ENCODE measurements at regions not wholly inside any gene's neighbourhood (a gene's known extent, or its start where the extent isn't known, plus 50 kb on each side); places are given as distances from the start of the nearest gene placed in this dataset.

DNA sequence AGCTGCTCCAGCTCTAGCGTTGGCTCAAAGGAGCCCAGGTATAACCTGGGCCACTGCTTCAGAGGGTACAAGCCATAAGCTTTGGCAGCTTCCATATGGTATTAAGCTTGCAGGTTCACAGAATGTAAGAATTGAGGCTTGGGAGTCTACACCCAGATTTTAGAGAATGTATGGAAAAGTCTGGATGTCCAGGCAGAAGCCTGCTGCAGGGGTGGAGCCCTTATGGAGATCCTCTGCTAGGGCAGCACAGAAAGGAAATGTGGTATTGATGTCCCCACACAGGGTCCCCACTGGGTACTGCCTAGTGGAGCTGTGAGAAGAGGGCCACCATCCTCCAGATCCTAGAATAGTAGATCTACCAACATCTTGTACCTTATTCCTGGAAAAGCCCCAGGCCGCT, 626.9 kb downstream of the MAT2B start:
- Histone ChIP-seq H3K79me2 (ENCODE audit: insufficient read depth) (no peaks in the 10 kb centered on the region), H3K9me3 (ENCODE audit: low read depth) (no peaks in the 10 kb centered on the region), H3K4me1 (ENCODE audit: insufficient read depth) (no peaks in the 10 kb centered on the region), H2AFZ (no peak overlapping the region), H3K27ac (no peak overlapping the region), H3K4me3 (no peak overlapping the region), H3K9ac (no peak overlapping the region), H3K36me3 (ENCODE audit: low read depth) (no peaks in the 10 kb centered on the region), H3K9me2 (ENCODE audit: insufficient read depth) (no peaks in the 10 kb centered on the region), H3K4me2 (ENCODE audit: unreplicated experiment) (no peak overlapping the region), H4K20me1 (ENCODE audit: insufficient read depth) (no peaks in the 10 kb centered on the region), H3F3A (ENCODE audit: insufficient read depth) (no peaks in the 10 kb centered on the region), H3K27me3 (replicated peaks; ENCODE audit: insufficient read depth) (no peaks in the 10 kb centered on the region)
- in situ Hi-C loops (cut with MboI): no loop called here
- DNase-seq: no peak
- WGBS, 2 experiments (ENCODE audit: low coverage in 1 of 2, low lambda C conversion rate in 2 of 2, missing lambda C conversion rate in 2 of 2): 40 to 53% methylated on average over 2 of the region's 2 CpGs
- TF ChIP-seq EZH2 (IDR thresholded peaks at IDR 0.05; ENCODE audit: insufficient read depth, poor library complexity, severe bottlenecking) (no peak), EZH2phosphoT487 (IDR thresholded peaks at IDR 0.05; ENCODE audit: insufficient read depth, low read depth) (no peak)

DNA sequence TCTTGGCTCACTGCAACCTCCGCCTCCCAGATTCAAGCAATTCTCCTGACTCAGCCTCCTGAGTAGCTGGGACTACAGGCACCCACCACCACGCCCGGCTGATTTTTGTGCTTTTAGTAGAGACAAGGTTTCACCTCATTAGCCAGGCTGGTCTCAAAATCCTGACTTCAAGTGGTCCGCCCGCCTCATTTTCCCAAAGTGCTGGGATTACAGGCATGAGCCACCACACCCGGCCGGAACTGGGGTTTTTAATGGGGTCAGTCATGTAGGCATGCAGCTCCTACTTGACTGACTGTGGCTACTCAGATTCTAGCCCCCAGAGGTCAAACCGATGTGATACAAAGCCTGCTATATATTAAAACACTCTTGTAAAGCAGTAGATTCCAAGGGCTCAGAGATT, 631.7 kb downstream of the MAT2B start:
- H2AFZ ChIP-seq: no peak overlapping the region
- H3F3A ChIP-seq (ENCODE audit: insufficient read depth): no peaks in the 10 kb centered on the region
- 58 to 66% methylated on average over 8 of the region's 8 CpGs for WGBS, 2 experiments (ENCODE audit: low coverage in 1 of 2, low lambda C conversion rate in 2 of 2, missing lambda C conversion rate in 2 of 2)
- no peaks in the 10 kb centered on the region for H3K4me1 ChIP-seq (ENCODE audit: insufficient read depth)
- no peaks in the 10 kb centered on the region for H3K36me3 ChIP-seq (ENCODE audit: low read depth)
- H3K9me2 ChIP-seq (ENCODE audit: insufficient read depth): no peaks in the 10 kb centered on the region
- no peak overlapping the region for H3K9ac ChIP-seq
- no peak overlapping the region for H3K4me3 ChIP-seq
- H4K20me1 ChIP-seq (ENCODE audit: insufficient read depth): no peaks in the 10 kb centered on the region
- no peaks in the 10 kb centered on the region for H3K27me3 ChIP-seq (replicated peaks; ENCODE audit: insufficient read depth)
- H3K4me2 ChIP-seq (ENCODE audit: unreplicated experiment): no peak overlapping the region
- in situ Hi-C loops (cut with MboI): no loop called here
- no peaks in the 10 kb centered on the region for H3K79me2 ChIP-seq (ENCODE audit: insufficient read depth)
- no peaks in the 10 kb centered on the region for H3K9me3 ChIP-seq (ENCODE audit: low read depth)
- DNase-seq: no peak
- no peak for TF ChIP-seq EZH2phosphoT487 (IDR thresholded peaks at IDR 0.05; ENCODE audit: insufficient read depth, low read depth)
- no peak for TF ChIP-seq EZH2 (IDR thresholded peaks at IDR 0.05; ENCODE audit: insufficient read depth, poor library complexity, severe bottlenecking)
- H3K27ac ChIP-seq: no peak overlapping the region

DNA sequence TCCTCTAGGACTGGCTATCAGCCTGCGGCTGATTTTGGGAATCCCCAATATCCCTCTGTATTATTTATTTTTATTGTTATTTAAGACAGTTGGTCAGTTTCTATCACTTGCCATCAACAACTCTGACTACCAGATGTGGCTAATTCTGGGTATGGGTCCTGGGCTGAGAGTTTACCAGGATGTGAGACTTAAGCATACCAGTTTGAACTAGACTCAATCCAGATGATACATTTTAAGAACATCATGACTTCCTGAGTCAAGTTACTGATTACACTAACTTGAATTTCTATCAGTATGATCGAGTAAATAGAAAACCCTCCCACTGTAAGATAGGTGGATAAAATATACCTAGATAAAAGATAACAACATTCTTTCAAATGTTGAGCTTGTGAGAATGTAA, 634.0 kb downstream of the MAT2B start:
- Histone ChIP-seq H3K9ac (no peak overlapping the region), H2AFZ (no peak overlapping the region), H3K36me3 (ENCODE audit: low read depth) (no peaks in the 10 kb centered on the region), H3K4me2 (ENCODE audit: unreplicated experiment) (no peak overlapping the region), H4K20me1 (ENCODE audit: insufficient read depth) (no peaks in the 10 kb centered on the region), H3K27ac (no peak overlapping the region), H3F3A (ENCODE audit: insufficient read depth) (no peaks in the 10 kb centered on the region), H3K9me3 (ENCODE audit: low read depth) (no peaks in the 10 kb centered on the region), H3K79me2 (ENCODE audit: insufficient read depth) (no peaks in the 10 kb centered on the region), H3K27me3 (replicated peaks; ENCODE audit: insufficient read depth) (no peaks in the 10 kb centered on the region), H3K4me3 (no peak overlapping the region), H3K4me1 (ENCODE audit: insufficient read depth) (no peaks in the 10 kb centered on the region), H3K9me2 (ENCODE audit: insufficient read depth) (no peaks in the 10 kb centered on the region)
- in situ Hi-C loops (cut with MboI): no loop called here
- TF ChIP-seq EZH2 (IDR thresholded peaks at IDR 0.05; ENCODE audit: insufficient read depth, poor library complexity, severe bottlenecking) (no peak), EZH2phosphoT487 (IDR thresholded peaks at IDR 0.05; ENCODE audit: insufficient read depth, low read depth) (no peak)
- WGBS, 2 experiments (ENCODE audit: low coverage in 1 of 2, low lambda C conversion rate in 2 of 2, missing lambda C conversion rate in 2 of 2): 20 to 27% methylated on average over 2 of the region's 2 CpGs
- DNase-seq: no peak

DNA sequence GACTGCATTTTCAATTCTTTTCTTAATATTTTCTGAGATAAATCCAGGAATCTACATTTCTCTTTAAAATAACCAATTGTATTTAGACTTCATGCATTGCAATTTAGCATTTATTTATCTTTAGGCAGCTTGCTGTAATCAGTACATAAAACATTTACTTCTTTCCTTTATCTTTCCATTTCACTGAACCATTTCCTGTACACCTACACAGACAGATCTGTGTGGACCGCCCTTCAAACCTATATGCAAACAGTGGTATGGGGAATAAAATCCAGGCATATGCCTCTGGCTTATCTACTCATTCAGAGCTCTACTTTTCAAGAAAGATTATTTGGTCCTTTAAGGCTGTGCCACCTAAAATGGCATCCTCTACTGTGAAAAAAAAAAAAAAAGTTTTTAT, 640.0 kb downstream of the MAT2B start:
- TF ChIP-seq EZH2phosphoT487 (IDR thresholded peaks at IDR 0.05; ENCODE audit: insufficient read depth, low read depth) (no peak), EZH2 (IDR thresholded peaks at IDR 0.05; ENCODE audit: insufficient read depth, poor library complexity, severe bottlenecking) (no peak)

DNA sequence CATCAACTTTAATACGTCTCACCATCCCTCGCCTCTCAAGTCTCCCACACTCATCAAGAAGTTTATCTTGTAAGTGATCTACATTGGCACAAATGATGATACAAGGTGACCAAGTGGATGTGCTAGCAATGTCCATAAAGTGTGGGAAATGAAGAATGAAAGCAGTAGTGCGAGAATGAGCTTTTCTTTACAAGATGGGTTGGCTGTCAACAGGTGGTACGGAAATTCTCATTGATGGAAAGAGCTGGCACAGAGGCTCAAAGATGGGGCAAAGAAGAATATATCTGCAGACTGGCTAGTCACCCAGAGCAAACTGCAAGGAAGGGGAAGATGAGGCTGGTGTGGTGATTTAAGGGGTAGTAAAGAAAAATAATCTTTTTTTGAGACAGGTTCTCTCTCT, 640.8 kb downstream of the MAT2B start:
- WGBS, 2 experiments (ENCODE audit: low coverage in 1 of 2, low lambda C conversion rate in 2 of 2, missing lambda C conversion rate in 2 of 2): 15 to 16% methylated on average over 4 of the region's 4 CpGs
- Histone ChIP-seq H3K9me2 (ENCODE audit: insufficient read depth) (no peaks in the 10 kb centered on the region), H3K79me2 (ENCODE audit: insufficient read depth) (no peaks in the 10 kb centered on the region), H3K36me3 (ENCODE audit: low read depth) (no peaks in the 10 kb centered on the region), H4K20me1 (ENCODE audit: insufficient read depth) (no peaks in the 10 kb centered on the region), H3K27ac (no peak overlapping the region), H2AFZ (no peak overlapping the region), H3K9ac (no peak overlapping the region), H3K27me3 (replicated peaks; ENCODE audit: insufficient read depth) (no peaks in the 10 kb centered on the region), H3K9me3 (ENCODE audit: low read depth) (no peaks in the 10 kb centered on the region), H3K4me1 (ENCODE audit: insufficient read depth) (no peaks in the 10 kb centered on the region), H3F3A (ENCODE audit: insufficient read depth) (no peaks in the 10 kb centered on the region), H3K4me3 (no peak overlapping the region), H3K4me2 (ENCODE audit: unreplicated experiment) (no peak overlapping the region)
- no peak for TF ChIP-seq EZH2 (IDR thresholded peaks at IDR 0.05; ENCODE audit: insufficient read depth, poor library complexity, severe bottlenecking)
- no peak for TF ChIP-seq EZH2phosphoT487 (IDR thresholded peaks at IDR 0.05; ENCODE audit: insufficient read depth, low read depth)
- no peak for DNase-seq
- in situ Hi-C loops (cut with MboI): no loop called here

More for the DNA sequence above, 640.0 kb downstream of the MAT2B start:
- Histone ChIP-seq H3K9ac (no peak overlapping the region), H3K9me2 (ENCODE audit: insufficient read depth) (no peaks in the 10 kb centered on the region), H3K27me3 (replicated peaks; ENCODE audit: insufficient read depth) (no peaks in the 10 kb centered on the region), H2AFZ (no peak overlapping the region), H3K27ac (no peak overlapping the region), H3K4me2 (ENCODE audit: unreplicated experiment) (no peak overlapping the region), H3K36me3 (ENCODE audit: low read depth) (no peaks in the 10 kb centered on the region), H3F3A (ENCODE audit: insufficient read depth) (no peaks in the 10 kb centered on the region), H3K9me3 (ENCODE audit: low read depth) (no peaks in the 10 kb centered on the region), H3K4me3 (no peak overlapping the region), H3K79me2 (ENCODE audit: insufficient read depth) (no peaks in the 10 kb centered on the region), H3K4me1 (ENCODE audit: insufficient read depth) (no peaks in the 10 kb centered on the region), H4K20me1 (ENCODE audit: insufficient read depth) (no peaks in the 10 kb centered on the region)
- no peak for DNase-seq
- WGBS, 2 experiments (ENCODE audit: low coverage in 1 of 2, low lambda C conversion rate in 2 of 2, missing lambda C conversion rate in 2 of 2): 8 to 14% methylated on average over 1 of the region's 1 CpG
- in situ Hi-C loops (cut with MboI): no loop called here
